GM23248 (cell line): ENCODE measurements at regions not wholly inside any gene's neighbourhood (a gene's known extent, or its start where the extent isn't known, plus 50 kb on each side); places are given as distances from the start of the nearest gene placed in this dataset.

Experiments
- DNase-seq: peaks from one replicate; pipeline ENCODE4 v3.0.0-alpha.2; 2015
- H2AFZ ChIP-seq: fragments of 200-600 bp; sonication (generic); 2 replicates; pipeline ENCODE4 v1.6.1; 2016; ENCODE audit warnings: antibody characterized with exemption
- H3F3A ChIP-seq: fragments of 200-600 bp; sonication (generic); 2 replicates; pipeline ENCODE4 v1.6.1; 2016; ENCODE audit warnings: mild to moderate bottlenecking, antibody characterized with exemption, mixed run types; ENCODE audit not compliant: insufficient read depth
- H3K27ac ChIP-seq: fragments of 200-600 bp; sonication (generic); 2 replicates; pipeline ENCODE4 v1.5.1; 2016; ENCODE audit warnings: mild to moderate bottlenecking
- H3K27me3 ChIP-seq: fragments of 200-600 bp; sonication (generic); replicated peaks from 2 replicates; pipeline ENCODE4 v1.6.1; 2016; ENCODE audit warnings: mild to moderate bottlenecking; ENCODE audit not compliant: insufficient read depth
- H3K36me3 ChIP-seq: fragments of 200-600 bp; sonication (generic); 2 replicates; pipeline ENCODE4 v1.6.1; 2016; ENCODE audit warnings: low read depth, mild to moderate bottlenecking
- H3K4me1 ChIP-seq: fragments of 200-600 bp; sonication (generic); 2 replicates; pipeline ENCODE4 v1.6.1; 2016; ENCODE audit warnings: mild to moderate bottlenecking; ENCODE audit not compliant: insufficient read depth
- H3K4me2 ChIP-seq: fragments of 200-600 bp; sonication (generic); one replicate; pipeline ENCODE4 v1.6.1; 2016; ENCODE audit warnings: mild to moderate bottlenecking; ENCODE audit not compliant: unreplicated experiment
- H3K4me3 ChIP-seq: fragments of 200-600 bp; sonication (generic); 2 replicates; pipeline ENCODE4 v1.5.1; 2016; ENCODE audit warnings: mild to moderate bottlenecking
- H3K79me2 ChIP-seq: fragments of 200-600 bp; sonication (generic); 2 replicates; pipeline ENCODE4 v1.6.1; 2016; ENCODE audit warnings: mild to moderate bottlenecking; ENCODE audit not compliant: insufficient read depth
- H3K9ac ChIP-seq: fragments of 200-600 bp; sonication (generic); 2 replicates; pipeline ENCODE4 v1.6.1; 2016; ENCODE audit warnings: mild to moderate bottlenecking
- H3K9me2 ChIP-seq: fragments of 200-600 bp; sonication (generic); 2 replicates; pipeline ENCODE4 v1.6.1; 2016; ENCODE audit warnings: mixed run types, mild to moderate bottlenecking, moderate library complexity; ENCODE audit not compliant: insufficient read depth
- H3K9me3 ChIP-seq: fragments of 200-600 bp; sonication (generic); one replicate; pipeline ENCODE4 v1.6.1; 2017; ENCODE audit warnings: low read depth
- H4K20me1 ChIP-seq: fragments of 200-600 bp; sonication (generic); 2 replicates; pipeline ENCODE4 v1.6.0; 2016; ENCODE audit not compliant: insufficient read depth
- EZH2 ChIP-seq: fragments of 200-600 bp; sonication (generic); IDR thresholded peaks from 2 replicates; pipeline ENCODE4 v1.6.1; 2018; ENCODE audit warnings: antibody characterized with exemption, mild to moderate bottlenecking; ENCODE audit not compliant: insufficient read depth, poor library complexity, severe bottlenecking
- EZH2phosphoT487 ChIP-seq: fragments of 200-600 bp; sonication (generic); IDR thresholded peaks from 2 replicates; pipeline ENCODE4 v1.6.1; 2018; ENCODE audit warnings: antibody characterized with exemption, moderate library complexity, mild to moderate bottlenecking, low read depth; ENCODE audit not compliant: insufficient read depth
- WGBS, 2 experiments: methylation state at CpG; one replicate each; pipeline ENCODE4 v1.1.6; 2015 to 2017; ENCODE audit warnings: low lambda C conversion rate in 2 of 2, low coverage in 1 of 2; ENCODE audit errors: missing lambda C conversion rate in 2 of 2; 5-methylcytosine and 5-hydroxymethylcytosine counted together
- in situ Hi-C: fragments of 300-500 bp; cut with MboI; formaldehyde crosslinking; loops from 2 replicates; pipeline ENCODE4 v1.15.0; 2020

GRCh38 chr7:97460433-97460832 is 271.5 kb upstream of the TAC1 start:
- H3K36me3 ChIP-seq = no peaks in the 10 kb centered on the region
- no peak overlapping the region for H3K4me2 ChIP-seq
- TF ChIP-seq EZH2 (no peak), EZH2phosphoT487 (no peak)
- H3K79me2 ChIP-seq = no peaks in the 10 kb centered on the region
- H3F3A ChIP-seq = no peaks in the 10 kb centered on the region
- no peak overlapping the region for H3K27ac ChIP-seq
- 19 to 32% methylated on average over 1 of the region's 1 CpG for WGBS, 2 experiments
- H3K9me3 ChIP-seq = no peaks in the 10 kb centered on the region
- no peaks in the 10 kb centered on the region for H3K9me2 ChIP-seq
- H4K20me1 ChIP-seq = no peaks in the 10 kb centered on the region
- H3K4me3 ChIP-seq = no peak overlapping the region
- no peaks in the 10 kb centered on the region for H3K27me3 ChIP-seq
- no peaks in the 10 kb centered on the region for H3K4me1 ChIP-seq
- H3K9ac ChIP-seq = no peak overlapping the region
- H2AFZ ChIP-seq = no peak overlapping the region
- in situ Hi-C loops = no loop called here
- no peak for DNase-seq

- TF ChIP-seq EZH2 (no peak), EZH2phosphoT487 (no peak)
- Histone ChIP-seq H3F3A (no peaks in the 10 kb centered on the region), H3K27me3 (no peaks in the 10 kb centered on the region), H3K9me3 (no peaks in the 10 kb centered on the region), H3K9ac (no peak overlapping the region), H3K27ac (no peak overlapping the region), H3K9me2 (no peaks in the 10 kb centered on the region), H4K20me1 (no peaks in the 10 kb centered on the region), H3K4me2 (no peak overlapping the region), H3K79me2 (no peaks in the 10 kb centered on the region), H3K36me3 (no peaks in the 10 kb centered on the region), H3K4me3 (no peak overlapping the region), H3K4me1 (no peaks in the 10 kb centered on the region), H2AFZ (no peak overlapping the region)
- DNase-seq = no peak
- in situ Hi-C loops = no loop called here
Measured at GRCh38 chr7:97461596-97461995, 270.3 kb upstream of the TAC1 start.

GRCh38 chr7:97466071-97466470 is 265.8 kb upstream of the TAC1 start:
- no peak for DNase-seq
- Histone ChIP-seq H3K9ac (no peak overlapping the region), H3K27me3 (no peaks in the 10 kb centered on the region), H2AFZ (no peak overlapping the region), H4K20me1 (no peaks in the 10 kb centered on the region), H3F3A (no peaks in the 10 kb centered on the region), H3K36me3 (no peaks in the 10 kb centered on the region), H3K9me2 (no peaks in the 10 kb centered on the region), H3K9me3 (no peaks in the 10 kb centered on the region), H3K27ac (no peak overlapping the region), H3K4me1 (no peaks in the 10 kb centered on the region), H3K79me2 (no peaks in the 10 kb centered on the region), H3K4me3 (no peak overlapping the region), H3K4me2 (no peak overlapping the region)
- TF ChIP-seq EZH2 (no peak), EZH2phosphoT487 (no peak)
- 7 to 14% methylated on average over 2 of the region's 2 CpGs for WGBS, 2 experiments
- in situ Hi-C loops = no loop called here

- no peaks in the 10 kb centered on the region for H3F3A ChIP-seq
- H3K27me3 ChIP-seq = no peaks in the 10 kb centered on the region
- H3K4me3 ChIP-seq = no peak overlapping the region
- H2AFZ ChIP-seq = no peak overlapping the region
- no peaks in the 10 kb centered on the region for H3K9me3 ChIP-seq
- in situ Hi-C loops = no loop called here
- no peaks in the 10 kb centered on the region for H3K9me2 ChIP-seq
- H3K4me1 ChIP-seq = no peaks in the 10 kb centered on the region
- H4K20me1 ChIP-seq = no peaks in the 10 kb centered on the region
- no peaks in the 10 kb centered on the region for H3K79me2 ChIP-seq
- DNase-seq = no peak
- no peak overlapping the region for H3K4me2 ChIP-seq
- no peak overlapping the region for H3K27ac ChIP-seq
- TF ChIP-seq EZH2 (no peak), EZH2phosphoT487 (no peak)
- WGBS, 2 experiments = 4% methylated on average over 6 of the region's 6 CpGs
- no peak overlapping the region for H3K9ac ChIP-seq
- no peaks in the 10 kb centered on the region for H3K36me3 ChIP-seq
Measured at GRCh38 chr7:97466999-97467740, 264.7 kb upstream of the TAC1 start.

GRCh38 chr7:97468493-97468892 is 263.4 kb upstream of the TAC1 start:
- H3K9me3 ChIP-seq = no peaks in the 10 kb centered on the region
- no peaks in the 10 kb centered on the region for H3K9me2 ChIP-seq
- H3K9ac ChIP-seq = no peak overlapping the region
- H2AFZ ChIP-seq = no peak overlapping the region
- H3K27ac ChIP-seq = no peak overlapping the region
- no peaks in the 10 kb centered on the region for H3K36me3 ChIP-seq
- no peak overlapping the region for H3K4me3 ChIP-seq
- no peaks in the 10 kb centered on the region for H3K27me3 ChIP-seq
- no peaks in the 10 kb centered on the region for H4K20me1 ChIP-seq
- TF ChIP-seq EZH2phosphoT487 (no peak), EZH2 (no peak)
- H3F3A ChIP-seq = no peaks in the 10 kb centered on the region
- no peak overlapping the region for H3K4me2 ChIP-seq
- in situ Hi-C loops = no loop called here
- no peaks in the 10 kb centered on the region for H3K4me1 ChIP-seq
- 26 to 30% methylated on average over 3 of the region's 3 CpGs for WGBS, 2 experiments
- H3K79me2 ChIP-seq = no peaks in the 10 kb centered on the region
- DNase-seq = no peak
